ENCODE measurements at regions not wholly inside any gene's neighbourhood (a gene's known extent, or its start where the extent isn't known, plus 50 kb on each side); places are given as distances from the start of the nearest gene placed in this dataset.

- TF ChIP-seq TCF7L2 (IDR thresholded peaks at IDR 0.05; ENCODE audit: low read depth, low read length) (no peak), REST (IDR thresholded peaks at IDR 0.05; ENCODE audit: insufficient read depth in 1 of 2, low read depth in 2 of 2, low read length in 1 of 2) (no peak)
- ATAC-seq (no peak), DNase-seq (ENCODE audit: low read depth, low spot score) (no peak)
- ChIA-PET POLR2A (no interaction called here), CTCF (no interaction called here)
- no peaks in the 10 kb centered on the region for H3K36me3 ChIP-seq (ENCODE audit: control insufficient read depth, insufficient read depth, low read length)
- in situ Hi-C loops (cut with HindIII; ENCODE audit: low pct_unique_long_range_greater_than_20kb, low sequenced_read_pairs) = no loop called here
- no peaks in the 10 kb centered on the region for H3K27me3 ChIP-seq (ENCODE audit: control insufficient read depth, insufficient read depth, low read length)
- H3K27ac ChIP-seq (ENCODE audit: low read length) = no peak overlapping the region
- H3K4me1 ChIP-seq (ENCODE audit: control insufficient read depth, insufficient read depth, low read length) = no peaks in the 10 kb centered on the region
- intact Hi-C loops (cut with micrococcal nuclease; ENCODE audit: unreplicated experiment) = no loop called here
- no TSS peak for BruUV-seq (replicated peaks)
- no peak overlapping the region for H3K4me3 ChIP-seq (ENCODE audit: low read depth in 2 of 2, low read length in 2 of 2)
- no peaks in the 10 kb centered on the region for H3K9me3 ChIP-seq (ENCODE audit: control insufficient read depth, insufficient read depth, low read depth, low read length)
These were observed 164.8 kb upstream of the MAN1A1 start for GRCh38 chr6:119514345-119514744.

GRCh38 chr6:119511024-119511423 lies 161.5 kb upstream of the MAN1A1 start:
- no peaks in the 10 kb centered on the region for H3K36me3 ChIP-seq (ENCODE audit: control insufficient read depth, insufficient read depth, low read length)
- intact Hi-C loops (cut with micrococcal nuclease; ENCODE audit: unreplicated experiment) (no loop called here), in situ Hi-C loops (cut with HindIII; ENCODE audit: low pct_unique_long_range_greater_than_20kb, low sequenced_read_pairs) (no loop called here)
- ATAC-seq (no peak), DNase-seq (ENCODE audit: low read depth, low spot score) (no peak)
- H3K9me3 ChIP-seq (ENCODE audit: control insufficient read depth, insufficient read depth, low read depth, low read length) = no peaks in the 10 kb centered on the region
- no peak overlapping the region for H3K4me3 ChIP-seq (ENCODE audit: low read depth in 2 of 2, low read length in 2 of 2)
- no peaks in the 10 kb centered on the region for H3K4me1 ChIP-seq (ENCODE audit: control insufficient read depth, insufficient read depth, low read length)
- no peak overlapping the region for H3K27ac ChIP-seq (ENCODE audit: low read length)
- BruUV-seq (replicated peaks) = no TSS peak
- TF ChIP-seq REST (IDR thresholded peaks at IDR 0.05; ENCODE audit: insufficient read depth in 1 of 2, low read depth in 2 of 2, low read length in 1 of 2) = no peak
- TF ChIP-seq CTCF (IDR thresholded peaks at IDR 0.05) = no peak
- no peak for TF ChIP-seq TCF7L2 (IDR thresholded peaks at IDR 0.05; ENCODE audit: low read depth, low read length)
- TF ChIP-seq SIN3A (IDR thresholded peaks at IDR 0.05; ENCODE audit: borderline replicate concordance, insufficient read depth, low read depth, low read length) = no peak
- no peak for TF ChIP-seq POLR2AphosphoS5 (IDR thresholded peaks at IDR 0.05; ENCODE audit: low read depth, low read length)
- ChIA-PET CTCF (no interaction called here), POLR2A (no interaction called here)
- no peaks in the 10 kb centered on the region for H3K27me3 ChIP-seq (ENCODE audit: control insufficient read depth, insufficient read depth, low read length)
